GM12865 (cell line): ENCODE measurements at regions not wholly inside any gene's neighbourhood (a gene's known extent, or its start where the extent isn't known, plus 50 kb on each side); places are given as distances from the start of the nearest gene placed in this dataset.
A peak's percentile ranks its signal among the peaks of the same experiment; 100 is the strongest.

ENCODE experiments used
- DNase-seq: peaks from one replicate; pipeline ENCODE4 v3.0.0; 2010; ENCODE audit warnings: low read depth
- H3K4me3 ChIP-seq: 2 replicates; pipeline ENCODE4 v1.5.1; 2011; ENCODE audit warnings: mild to moderate bottlenecking, low read depth, low read length, control low read depth
- TF ChIP-seq, protein P1 (sequence below): IDR thresholded peaks from 2 replicates; pipeline ENCODE4 v1.5.1; 2011; ENCODE audit warnings: low read length, control low read depth, low read depth, inconsistent platforms; ENCODE audit not compliant: insufficient read depth; ENCODE audit errors: missing control alignments

DNA sequence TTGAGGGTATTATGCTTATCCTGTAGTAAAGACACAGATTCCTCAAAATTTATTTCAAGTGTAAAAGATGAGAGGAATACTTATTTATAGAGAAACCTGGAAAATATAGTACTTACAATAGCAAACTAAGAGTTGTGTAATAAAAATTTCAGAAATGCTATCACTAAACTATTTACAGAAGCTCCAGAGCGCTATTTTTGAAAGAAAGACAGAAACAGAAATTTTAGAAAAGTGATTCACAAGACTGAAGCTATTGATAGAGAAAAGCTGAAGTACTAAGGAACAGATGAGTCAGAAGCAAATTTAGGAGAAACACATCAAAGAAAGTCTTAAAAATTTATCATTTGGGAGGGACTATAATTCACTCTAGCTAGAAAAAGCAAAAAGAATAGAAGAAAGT, 1174.2 kb downstream of the DIAPH3 start:
- DNase-seq = no peak
- no peak overlapping the region for H3K4me3 ChIP-seq
- TF ChIP-seq, protein P1, sequence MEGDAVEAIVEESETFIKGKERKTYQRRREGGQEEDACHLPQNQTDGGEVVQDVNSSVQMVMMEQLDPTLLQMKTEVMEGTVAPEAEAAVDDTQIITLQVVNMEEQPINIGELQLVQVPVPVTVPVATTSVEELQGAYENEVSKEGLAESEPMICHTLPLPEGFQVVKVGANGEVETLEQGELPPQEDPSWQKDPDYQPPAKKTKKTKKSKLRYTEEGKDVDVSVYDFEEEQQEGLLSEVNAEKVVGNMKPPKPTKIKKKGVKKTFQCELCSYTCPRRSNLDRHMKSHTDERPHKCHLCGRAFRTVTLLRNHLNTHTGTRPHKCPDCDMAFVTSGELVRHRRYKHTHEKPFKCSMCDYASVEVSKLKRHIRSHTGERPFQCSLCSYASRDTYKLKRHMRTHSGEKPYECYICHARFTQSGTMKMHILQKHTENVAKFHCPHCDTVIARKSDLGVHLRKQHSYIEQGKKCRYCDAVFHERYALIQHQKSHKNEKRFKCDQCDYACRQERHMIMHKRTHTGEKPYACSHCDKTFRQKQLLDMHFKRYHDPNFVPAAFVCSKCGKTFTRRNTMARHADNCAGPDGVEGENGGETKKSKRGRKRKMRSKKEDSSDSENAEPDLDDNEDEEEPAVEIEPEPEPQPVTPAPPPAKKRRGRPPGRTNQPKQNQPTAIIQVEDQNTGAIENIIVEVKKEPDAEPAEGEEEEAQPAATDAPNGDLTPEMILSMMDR = no peak

DNA sequence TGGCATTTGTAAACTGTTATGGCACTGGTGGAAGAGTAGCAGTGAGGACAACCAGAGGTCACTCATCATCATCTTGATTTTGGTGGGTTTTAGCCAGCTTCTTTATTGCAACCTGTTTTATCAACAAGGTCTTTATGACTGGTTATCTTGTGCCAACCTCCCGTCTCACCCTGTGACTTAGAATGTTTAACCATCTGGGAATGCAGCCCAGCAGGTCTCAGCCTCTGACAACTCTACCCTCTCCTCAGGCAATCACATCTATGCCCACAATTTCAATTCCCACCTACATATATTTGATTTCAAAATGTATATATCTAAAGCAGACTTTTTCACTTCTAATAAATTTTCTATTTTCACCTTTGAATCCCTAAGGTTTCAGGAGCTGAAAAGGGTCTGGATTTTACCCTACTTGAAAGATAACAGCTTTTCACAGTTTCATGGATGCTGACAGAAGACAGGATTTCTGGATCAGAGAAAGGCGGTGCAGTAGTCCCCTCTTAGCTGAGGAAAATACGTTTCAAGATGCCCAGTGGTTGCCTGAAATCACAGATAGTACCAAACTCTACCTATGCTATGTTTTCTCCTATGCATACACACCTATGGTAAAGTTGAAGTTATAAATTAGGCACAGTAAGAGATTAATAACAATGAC, 1171.8 kb downstream of the DIAPH3 start:
- TF ChIP-seq, protein P1 = no peak
- no peak for DNase-seq
- no peak overlapping the region for H3K4me3 ChIP-seq

DNA sequence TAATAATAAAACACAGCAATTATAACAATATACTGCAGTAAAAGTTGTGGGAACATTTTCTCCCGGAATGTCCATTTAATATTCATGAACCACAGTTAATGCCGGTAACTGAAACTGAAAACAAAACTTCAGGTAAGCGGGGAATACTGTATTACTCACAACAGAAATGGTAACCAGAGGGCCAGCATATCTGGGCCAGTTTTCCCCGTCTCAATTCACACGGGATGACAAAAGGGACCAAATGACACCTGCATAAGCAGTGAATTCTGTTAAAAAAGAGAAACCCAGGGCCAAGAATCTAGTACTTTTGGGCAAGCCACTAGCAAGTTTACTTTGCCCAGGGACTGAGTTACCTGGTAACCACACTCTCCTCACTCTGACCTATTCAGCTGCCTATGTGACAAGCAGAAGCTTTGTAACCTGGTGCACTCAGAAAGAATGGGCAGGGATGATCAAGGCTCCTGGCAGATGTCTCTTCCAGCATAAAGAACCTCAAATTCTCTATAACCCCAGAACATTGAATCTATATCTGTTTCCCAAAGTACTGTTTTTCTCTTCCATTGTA, 1171.2 kb downstream of the DIAPH3 start:
- TF ChIP-seq, protein P1 = no peak
- peak; percentile 35 for DNase-seq
- H3K4me3 ChIP-seq = no peak overlapping the region

DNA sequence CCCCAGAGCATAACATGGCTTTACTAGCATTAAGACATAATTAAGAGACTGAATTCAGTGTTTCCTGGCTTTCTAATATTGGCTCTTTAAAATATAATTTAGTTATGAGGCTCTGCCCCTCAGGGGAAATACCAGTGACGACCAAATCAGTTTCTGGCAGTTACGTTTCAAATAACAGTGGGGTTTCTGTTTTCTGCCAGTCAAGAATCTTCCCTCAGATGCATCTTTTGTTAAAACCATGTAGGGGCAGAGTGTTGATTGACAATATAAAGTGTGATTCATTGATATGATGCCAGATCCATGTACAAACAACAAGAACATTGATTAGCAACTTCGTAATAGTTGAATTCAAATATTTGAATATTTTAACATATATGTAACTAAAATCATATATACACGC, 1169.7 kb downstream of the DIAPH3 start:
- DNase-seq = no peak
- TF ChIP-seq, protein P1 = no peak
- H3K4me3 ChIP-seq = no peak overlapping the region

GRCh38 chr13:58994777-58995176, 1169.0 kb downstream of the DIAPH3 start:
- no peak for DNase-seq
- TF ChIP-seq, protein P1 = no peak
- H3K4me3 ChIP-seq = no peak overlapping the region

- TF ChIP-seq, protein P1 = no peak
- no peak overlapping the region for H3K4me3 ChIP-seq
- DNase-seq = no peak
Measured at GRCh38 chr13:58998716-58999115, 1165.0 kb downstream of the DIAPH3 start.

DNA sequence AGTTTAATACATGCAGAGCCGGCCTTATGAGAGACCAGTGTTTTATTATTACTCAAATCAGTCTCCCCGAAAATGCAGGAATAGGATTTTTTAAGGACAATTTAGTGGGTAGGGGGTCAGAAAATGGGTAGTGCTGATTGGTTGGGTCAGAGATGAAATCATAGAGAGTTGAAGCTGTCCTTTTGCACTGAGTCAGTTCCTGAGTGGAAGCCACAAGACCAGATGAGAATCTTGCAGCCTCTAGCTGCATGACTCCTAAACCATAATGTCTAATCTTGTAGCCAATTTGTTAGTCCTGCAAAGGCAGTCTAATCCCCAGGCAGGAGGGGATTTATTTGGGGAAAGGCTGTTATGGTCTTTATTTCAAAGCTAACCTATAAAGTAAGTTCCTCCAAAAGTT, 1163.9 kb downstream of the DIAPH3 start:
- no peak overlapping the region for H3K4me3 ChIP-seq
- TF ChIP-seq, protein P1 = no peak
- DNase-seq = no peak
